Erythroblast (primary cell): ENCODE measurements at regions not wholly inside any gene's neighbourhood (a gene's known extent, or its start where the extent isn't known, plus 50 kb on each side); places are given as distances from the start of the nearest gene placed in this dataset.

ENCODE experiments used
- GATA1 ChIP-seq: IDR thresholded peaks from 2 replicates; pipeline ENCODE4 v1.6.1; 2011; ENCODE audit warnings: low read depth, mild to moderate bottlenecking, control low read depth, low read length, moderate library complexity
- POLR2A ChIP-seq: IDR thresholded peaks from 2 replicates; pipeline ENCODE4 v1.6.1; 2011; ENCODE audit warnings: mild to moderate bottlenecking, low read length

DNA sequence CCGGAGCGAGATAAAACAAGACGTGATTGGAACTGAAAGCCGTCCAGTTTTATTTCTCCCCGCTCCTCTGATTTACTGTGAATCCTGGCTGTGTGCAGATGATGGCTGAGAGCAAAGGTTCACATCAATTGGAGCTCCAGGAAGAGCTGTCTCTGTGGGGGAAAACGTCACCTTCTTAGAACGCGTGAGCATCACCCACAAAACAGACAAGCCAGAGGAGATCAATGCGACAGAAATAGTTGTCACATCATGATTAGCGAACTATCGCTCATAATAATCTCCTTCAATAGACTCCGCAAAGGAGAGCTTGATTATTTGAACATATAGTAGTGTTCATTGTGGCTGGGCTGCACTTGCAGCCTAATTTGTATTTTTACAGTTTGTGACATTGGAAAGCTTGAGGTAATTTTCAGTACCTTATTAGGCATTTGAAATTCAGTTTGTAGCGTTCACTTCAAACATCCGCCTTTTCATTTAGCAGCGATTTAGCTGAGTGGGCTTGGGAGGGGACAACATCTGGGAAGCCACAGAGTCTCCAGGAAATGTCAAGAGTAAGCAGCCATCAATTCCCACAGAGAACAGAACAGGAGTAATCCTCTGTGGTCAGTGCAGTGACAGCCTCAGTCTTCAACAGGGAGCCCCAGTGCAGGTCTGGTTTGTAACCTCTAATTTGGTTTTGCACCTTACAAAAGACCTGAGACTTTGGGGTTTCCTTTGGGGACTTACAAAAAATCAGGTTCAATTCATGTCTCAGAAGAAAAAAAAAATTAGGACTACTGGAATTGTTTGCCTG lies 276.8 kb upstream of the PFKP start:
- TF ChIP-seq POLR2A, result no peak
- no peak for TF ChIP-seq GATA1
